ENCODE measurements at regions not wholly inside any gene's neighbourhood (a gene's known extent, or its start where the extent isn't known, plus 50 kb on each side); places are given as distances from the start of the nearest gene placed in this dataset.
A peak's percentile ranks its signal among the peaks of the same experiment; 100 is the strongest.

- Mint-ChIP-seq H3K9me3 (ENCODE audit: unreplicated experiment) (no peaks in the 10 kb centered on the region), H3K27ac (ENCODE audit: unreplicated experiment) (peak overlapping the region; percentile 63), H3K27me3 (ENCODE audit: low read depth, unreplicated experiment) (peaks cover 3% of the 10 kb centered on the region), H3K36me3 (ENCODE audit: low read depth, unreplicated experiment) (no peaks in the 10 kb centered on the region), H3K4me3 (ENCODE audit: unreplicated experiment) (no peak overlapping the region), H3K4me1 (ENCODE audit: low read depth, unreplicated experiment) (peaks cover 33% of the 10 kb centered on the region)
- H3K9me3 ChIP-seq (ENCODE audit: insufficient read depth, low read depth, low read length), result no peaks in the 10 kb centered on the region
- H3K27me3 ChIP-seq (ENCODE audit: insufficient read depth, low read length), result peaks cover 22% of the 10 kb centered on the region
- DNase-seq (ENCODE audit: low read depth), result no peak
- H3K4me3 ChIP-seq (ENCODE audit: insufficient read depth, low read depth, low read length), result no peak overlapping the region
- no peak overlapping the region for H2AFZ ChIP-seq (ENCODE audit: low read depth, low read length)
- no peak for FAIRE-seq
- H3K36me3 ChIP-seq (ENCODE audit: insufficient read depth, low read length), result no peaks in the 10 kb centered on the region
- H4K20me1 ChIP-seq (ENCODE audit: insufficient read depth, low read length), result no peaks in the 10 kb centered on the region
- H3K4me1 ChIP-seq (ENCODE audit: insufficient read depth, low read length), result no peaks in the 10 kb centered on the region
- no peaks in the 10 kb centered on the region for H3K79me2 ChIP-seq (ENCODE audit: insufficient read depth, low read length)
- H3K9ac ChIP-seq (ENCODE audit: low read length), result no peak overlapping the region
- TF ChIP-seq CTCF (IDR thresholded peaks at IDR 0.05; ENCODE audit: insufficient read depth, low read depth, low read length) (no peak), EZH2 (IDR thresholded peaks at IDR 0.05; ENCODE audit: insufficient read depth, low read length) (no peak)
- no peak overlapping the region for H3K27ac ChIP-seq (ENCODE audit: low read depth, low read length)
- peak overlapping the region; percentile 31 for H3K4me2 ChIP-seq (ENCODE audit: low read length)
These were observed 173.8 kb downstream of the ICOS start for GRCh38 chr2:204110338-204110741.

- no peaks in the 10 kb centered on the region for H3K36me3 Mint-ChIP-seq (ENCODE audit: low read depth, unreplicated experiment)
- peak overlapping the region; percentile 63 for H3K27ac Mint-ChIP-seq (ENCODE audit: unreplicated experiment)
- H3K36me3 ChIP-seq (ENCODE audit: insufficient read depth, low read length), result no peaks in the 10 kb centered on the region
- H3K4me2 ChIP-seq (ENCODE audit: low read length), result peak overlapping the region; percentile 31
- no peaks in the 10 kb centered on the region for H3K9me3 Mint-ChIP-seq (ENCODE audit: unreplicated experiment)
- TF ChIP-seq EZH2 (IDR thresholded peaks at IDR 0.05; ENCODE audit: insufficient read depth, low read length), result no peak
- TF ChIP-seq CTCF (IDR thresholded peaks at IDR 0.05; ENCODE audit: insufficient read depth, low read depth, low read length), result no peak
- no peak overlapping the region for H3K4me3 Mint-ChIP-seq (ENCODE audit: unreplicated experiment)
- peaks cover 3% of the 10 kb centered on the region for H3K27me3 Mint-ChIP-seq (ENCODE audit: low read depth, unreplicated experiment)
- no peaks in the 10 kb centered on the region for H4K20me1 ChIP-seq (ENCODE audit: insufficient read depth, low read length)
- H3K4me3 ChIP-seq (ENCODE audit: insufficient read depth, low read depth, low read length), result no peak overlapping the region
- H3K4me1 Mint-ChIP-seq (ENCODE audit: low read depth, unreplicated experiment), result peaks cover 33% of the 10 kb centered on the region
- H3K79me2 ChIP-seq (ENCODE audit: insufficient read depth, low read length), result no peaks in the 10 kb centered on the region
- no peak overlapping the region for H3K9ac ChIP-seq (ENCODE audit: low read length)
- no peaks in the 10 kb centered on the region for H3K9me3 ChIP-seq (ENCODE audit: insufficient read depth, low read depth, low read length)
- peaks cover 17% of the 10 kb centered on the region for H3K27me3 ChIP-seq (ENCODE audit: insufficient read depth, low read length)
- no peak overlapping the region for H2AFZ ChIP-seq (ENCODE audit: low read depth, low read length)
- FAIRE-seq (no peak), DNase-seq (ENCODE audit: low read depth) (no peak)
- H3K27ac ChIP-seq (ENCODE audit: low read depth, low read length), result no peak overlapping the region
- H3K4me1 ChIP-seq (ENCODE audit: insufficient read depth, low read length), result no peaks in the 10 kb centered on the region
These were observed 174.4 kb downstream of the ICOS start for GRCh38 chr2:204110751-204111516.

- peaks cover 7% of the 10 kb centered on the region for H3K27me3 Mint-ChIP-seq (ENCODE audit: low read depth, unreplicated experiment)
- Histone ChIP-seq H3K4me2 (ENCODE audit: low read length) (no peak overlapping the region), H3K4me1 (ENCODE audit: insufficient read depth, low read length) (no peaks in the 10 kb centered on the region), H3K27ac (ENCODE audit: low read depth, low read length) (no peak overlapping the region), H3K4me3 (ENCODE audit: insufficient read depth, low read depth, low read length) (no peak overlapping the region), H2AFZ (ENCODE audit: low read depth, low read length) (no peak overlapping the region), H3K27me3 (ENCODE audit: insufficient read depth, low read length) (peaks cover 18% of the 10 kb centered on the region), H3K36me3 (ENCODE audit: insufficient read depth, low read length) (no peaks in the 10 kb centered on the region), H3K9ac (ENCODE audit: low read length) (no peak overlapping the region), H3K9me3 (ENCODE audit: insufficient read depth, low read depth, low read length) (no peaks in the 10 kb centered on the region), H4K20me1 (ENCODE audit: insufficient read depth, low read length) (no peaks in the 10 kb centered on the region), H3K79me2 (ENCODE audit: insufficient read depth, low read length) (no peaks in the 10 kb centered on the region)
- FAIRE-seq (no peak), DNase-seq (ENCODE audit: low read depth) (no peak)
- no peaks in the 10 kb centered on the region for H3K9me3 Mint-ChIP-seq (ENCODE audit: unreplicated experiment)
- H3K27ac Mint-ChIP-seq (ENCODE audit: unreplicated experiment), result no peak overlapping the region
- peaks cover 33% of the 10 kb centered on the region for H3K4me1 Mint-ChIP-seq (ENCODE audit: low read depth, unreplicated experiment)
- H3K4me3 Mint-ChIP-seq (ENCODE audit: unreplicated experiment), result no peak overlapping the region
- H3K36me3 Mint-ChIP-seq (ENCODE audit: low read depth, unreplicated experiment), result no peaks in the 10 kb centered on the region
- no peak for TF ChIP-seq CTCF (IDR thresholded peaks at IDR 0.05; ENCODE audit: insufficient read depth, low read depth, low read length)
- TF ChIP-seq EZH2 (IDR thresholded peaks at IDR 0.05; ENCODE audit: insufficient read depth, low read length), result no peak
These were observed 175.7 kb downstream of the ICOS start for GRCh38 chr2:204112084-204112770.
